GM11168 (cell line): ENCODE measurements at regions not wholly inside any gene's neighbourhood (a gene's known extent, or its start where the extent isn't known, plus 50 kb on each side); places are given as distances from the start of the nearest gene placed in this dataset.

ENCODE experiments used
- in situ Hi-C: fragments of 300-500 bp; cut with MboI; formaldehyde crosslinking; loops from one replicate; pipeline ENCODE4 v1.12.0; 2022; ENCODE audit warnings: low sequenced_read_pairs; ENCODE audit not compliant: unreplicated experiment

GRCh38 chr2:57881998-57882888 lies 164.4 kb upstream of the VRK2 start:
- in situ Hi-C loops: loop anchor here (10.0 kb wide), 1 partner anchor 117 kb away; no protein-coding TSS in a partner anchor

GRCh38 chr2:57882895-57883515 lies 163.6 kb upstream of the VRK2 start:
- in situ Hi-C loops: loop anchor here (10.0 kb wide), 1 partner anchor 118 kb away; no protein-coding TSS in a partner anchor

DNA sequence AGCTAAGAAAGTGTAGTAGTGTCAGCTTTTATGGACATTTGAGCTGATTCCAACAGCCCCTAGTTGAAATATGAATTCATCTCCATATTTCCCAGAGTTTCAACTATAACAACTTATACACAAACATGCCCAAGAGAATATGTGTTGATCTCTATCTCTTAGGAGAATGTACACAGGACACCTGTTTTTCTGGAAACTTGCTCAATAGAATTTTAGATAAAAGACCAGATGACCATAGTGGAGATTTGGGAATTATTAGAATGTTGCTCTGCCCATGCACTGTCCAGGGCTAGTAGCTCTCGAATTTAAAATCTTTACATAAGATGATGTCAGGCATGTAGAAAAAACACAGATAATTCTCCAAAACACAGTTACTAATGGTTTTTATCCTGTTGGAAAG lies 162.3 kb upstream of the VRK2 start:
- in situ Hi-C loops: loop anchor here (10.0 kb wide), 1 partner anchor 119 kb away; no protein-coding TSS in a partner anchor

DNA sequence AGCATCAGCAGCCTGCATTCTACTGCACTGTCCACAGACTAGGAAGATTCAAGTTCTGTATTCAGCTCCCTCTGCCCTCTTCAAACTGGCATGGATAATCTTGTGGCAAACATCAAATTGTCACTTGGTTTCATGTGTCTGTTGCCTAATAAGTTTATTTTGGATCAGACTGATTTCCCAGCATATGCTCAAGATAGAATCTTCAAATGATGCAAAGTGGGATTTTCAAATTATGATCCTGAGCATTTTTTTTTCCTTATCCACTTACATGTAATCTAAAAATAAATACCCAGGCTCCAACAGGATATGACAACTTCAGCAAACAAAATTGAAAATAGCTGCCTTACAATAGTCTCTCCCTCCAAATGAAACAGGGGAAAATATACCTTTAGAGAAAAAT lies 160.9 kb upstream of the VRK2 start:
- in situ Hi-C loops: loop anchor here (10.0 kb wide), 1 partner anchor 121 kb away; no protein-coding TSS in a partner anchor

- in situ Hi-C loops: loop anchor here (10.0 kb wide), 1 partner anchor 121 kb away; no protein-coding TSS in a partner anchor
These were observed 160.3 kb upstream of the VRK2 start for GRCh38 chr2:57886161-57886786.

- in situ Hi-C loops: loop anchor here (10.0 kb wide), 1 partner anchor 124 kb away; no protein-coding TSS in a partner anchor
These were observed 158.1 kb upstream of the VRK2 start for GRCh38 chr2:57888463-57888862.

- in situ Hi-C loops: no loop called here
These were observed 156.1 kb upstream of the VRK2 start for GRCh38 chr2:57890464-57890863.

DNA sequence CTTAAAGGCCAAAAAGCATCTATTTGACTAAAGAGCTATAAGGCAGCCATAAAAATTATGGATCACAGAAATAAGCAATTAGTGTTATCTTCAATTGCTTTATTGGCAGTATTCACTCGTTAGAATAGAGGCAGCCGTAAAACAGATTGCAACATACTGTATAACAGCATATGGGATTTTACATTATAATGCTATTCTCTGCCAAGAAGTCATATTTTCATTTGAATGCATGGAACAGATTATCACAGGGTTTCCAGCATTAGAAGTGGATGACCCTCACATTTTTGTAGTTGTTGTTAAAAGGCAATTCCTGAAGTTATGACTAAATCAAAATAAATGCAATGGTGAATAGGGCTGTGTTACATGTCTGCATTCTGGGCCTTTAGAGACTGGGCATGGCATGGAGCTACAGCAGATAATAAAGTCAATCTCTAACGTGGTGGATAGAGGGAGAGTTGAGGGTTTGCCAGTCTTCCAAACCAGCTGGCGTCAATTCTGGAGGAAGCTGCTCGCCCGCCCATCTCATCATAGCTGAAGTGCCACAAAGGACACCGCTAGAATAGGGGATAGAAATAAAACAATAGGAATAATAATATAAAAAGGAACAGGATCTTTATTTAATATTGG lies 155.4 kb upstream of the VRK2 start:
- in situ Hi-C loops: no loop called here

GRCh38 chr2:57892920-57893319 lies 153.7 kb upstream of the VRK2 start:
- in situ Hi-C loops: no loop called here

- in situ Hi-C loops: no loop called here
These were observed 153.3 kb upstream of the VRK2 start for GRCh38 chr2:57893347-57893746.

GRCh38 chr2:57893786-57894185 lies 152.8 kb upstream of the VRK2 start:
- in situ Hi-C loops: no loop called here

- in situ Hi-C loops: no loop called here
These were observed 152.2 kb upstream of the VRK2 start for GRCh38 chr2:57894381-57894780.

DNA sequence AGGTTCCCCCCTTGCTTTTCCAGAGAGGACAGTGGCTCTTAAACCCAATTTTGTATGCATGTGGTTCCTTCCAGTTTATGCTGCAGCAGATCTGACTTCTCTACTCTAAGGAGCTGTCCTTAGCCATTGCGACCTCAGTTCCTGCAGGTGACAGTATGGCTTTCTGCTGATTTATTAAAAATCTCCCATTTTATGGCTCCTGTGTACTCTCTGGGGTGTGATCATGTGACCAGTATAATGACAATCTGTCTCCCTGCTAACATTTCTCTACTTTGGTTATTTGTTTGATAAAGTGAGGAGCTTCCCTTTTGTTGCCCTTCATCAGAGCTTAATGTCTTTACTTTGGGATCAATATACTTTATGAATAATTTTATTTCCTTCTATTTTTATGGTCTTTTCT lies 148.7 kb upstream of the VRK2 start:
- in situ Hi-C loops: no loop called here

- in situ Hi-C loops: loop anchor here (10.0 to 25.0 kb wide), 3 partner anchors 137 to 725 kb away; partner anchors contain the start of gene VRK2
These were observed 146.7 kb upstream of the VRK2 start for GRCh38 chr2:57899898-57900297.

DNA sequence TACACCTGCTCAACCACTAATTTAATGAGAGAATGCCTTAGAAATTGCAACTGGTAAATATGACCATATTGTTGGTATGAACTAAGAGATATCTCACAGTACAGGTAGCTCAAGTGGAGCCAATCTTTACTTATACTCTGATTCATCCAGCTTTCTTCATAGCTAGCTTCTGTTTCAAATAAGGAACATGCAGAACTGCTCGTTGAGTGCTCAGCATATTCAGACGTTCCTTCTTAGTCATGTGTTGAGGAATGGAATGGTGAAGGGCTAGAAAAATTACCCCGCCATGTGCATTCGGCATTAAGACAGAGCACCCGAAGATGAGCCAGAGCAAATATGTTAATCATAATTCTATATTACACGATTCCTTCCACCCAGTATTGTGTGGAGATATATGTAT lies 144.0 kb upstream of the VRK2 start:
- in situ Hi-C loops: loop anchor here (10.0 to 25.0 kb wide), 3 partner anchors 135 to 722 kb away; partner anchors contain the start of gene VRK2

- in situ Hi-C loops: loop anchor here (10.0 to 25.0 kb wide), 3 partner anchors 131 to 719 kb away; partner anchors contain the start of gene VRK2
These were observed 140.4 kb upstream of the VRK2 start for GRCh38 chr2:57906152-57906732.

- in situ Hi-C loops: loop anchor here (10.0 to 25.0 kb wide), 3 partner anchors 130 to 717 kb away; partner anchors contain the start of gene VRK2
These were observed 139.2 kb upstream of the VRK2 start for GRCh38 chr2:57907411-57907810.

DNA sequence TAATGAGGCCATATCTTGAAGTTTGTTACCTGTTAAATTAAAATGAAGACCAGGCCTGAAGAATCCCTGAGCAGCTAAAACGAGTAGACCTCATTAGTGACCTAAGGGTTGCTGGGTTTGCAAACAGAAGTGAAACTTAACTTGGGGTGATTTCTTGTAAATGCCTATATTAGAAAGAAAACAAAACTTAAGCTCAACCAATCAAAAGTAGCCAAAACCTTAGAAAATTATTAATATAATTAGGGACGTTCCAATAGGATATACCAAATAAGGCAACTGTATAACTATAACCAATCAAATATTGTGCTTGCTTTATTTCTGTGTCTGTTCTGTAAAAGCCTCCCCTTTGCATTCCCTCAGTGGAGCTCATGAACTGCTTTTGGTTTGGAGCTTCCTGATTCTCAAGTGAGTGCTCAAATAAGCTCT lies 137.9 kb upstream of the VRK2 start:
- in situ Hi-C loops: loop anchor here (10.0 to 25.0 kb wide), 3 partner anchors 129 to 716 kb away; partner anchors contain the start of gene VRK2

- in situ Hi-C loops: loop anchor here (25.0 kb wide), 2 partner anchors 119 to 544 kb away; partner anchors contain the start of gene VRK2
These were observed 128.5 kb upstream of the VRK2 start for GRCh38 chr2:57918126-57918525.
